Upper lobe of right lung (tissue), 1 donor: ENCODE measurements at regions not wholly inside any gene's neighbourhood (a gene's known extent, or its start where the extent isn't known, plus 50 kb on each side); places are given as distances from the start of the nearest gene placed in this dataset.

Experiments
- ATAC-seq: fragments of 200-7000 bp; cut with Tn5 transposase; one replicate; pipeline ENCODE4 v1.9.1; 2020; ENCODE audit warnings: mild to moderate bottlenecking, moderate library complexity
- DNase-seq: peaks from one replicate; pipeline ENCODE4 v3.0.0-alpha.2; 2020
- H3K27ac ChIP-seq: fragments of 200-600 bp; one replicate; pipeline ENCODE4 v1.8.0; 2022
- H3K27me3 ChIP-seq: fragments of 200-600 bp; one replicate; pipeline ENCODE4 v1.8.0; 2022; ENCODE audit warnings: mild to moderate bottlenecking
- H3K36me3 ChIP-seq: fragments of 200-600 bp; one replicate; pipeline ENCODE4 v1.8.0; 2022
- H3K4me1 ChIP-seq: fragments of 200-600 bp; one replicate; pipeline ENCODE4 v1.8.0; 2022
- H3K4me3 ChIP-seq: fragments of 200-600 bp; one replicate; pipeline ENCODE4 v1.8.0; 2022; ENCODE audit warnings: mild to moderate bottlenecking
- H3K9me3 ChIP-seq: fragments of 200-600 bp; one replicate; pipeline ENCODE4 v1.8.0; 2022
- CTCF ChIP-seq: fragments of 200-600 bp; IDR thresholded peaks from one replicate; pipeline ENCODE4 v1.8.0; 2022; ENCODE audit warnings: antibody characterized with exemption
- intact Hi-C: fragments of 100-400 bp; cut with DNase I; formaldehyde crosslinking; loops from one replicate; pipeline ENCODE4 v1.11.0; 2022
- donor health status: DM: no; HTN: yes; CAD: no; lungs with severe emphysema.

GRCh38 chr15:56812221-56812620, 78.9 kb upstream of the ZNF280D start:
- Histone ChIP-seq H3K27me3 (no peaks in the 10 kb centered on the region), H3K36me3 (no peaks in the 10 kb centered on the region), H3K27ac (no peak overlapping the region), H3K9me3 (no peaks in the 10 kb centered on the region), H3K4me3 (no peak overlapping the region), H3K4me1 (no peaks in the 10 kb centered on the region)
- intact Hi-C loops = no loop called here
- ATAC-seq = no peak
- TF ChIP-seq CTCF = no peak
- no peak for DNase-seq

- no peak overlapping the region for H3K27ac ChIP-seq
- no peak for ATAC-seq
Observed at GRCh38 chr15:56811586-56811985, 78.3 kb upstream of the ZNF280D start.

GRCh38 chr15:56808160-56808559, 74.9 kb upstream of the ZNF280D start:
- no peak for DNase-seq
- no peak for ATAC-seq
- Histone ChIP-seq H3K36me3 (no peaks in the 10 kb centered on the region), H3K4me3 (no peak overlapping the region), H3K4me1 (no peaks in the 10 kb centered on the region), H3K9me3 (no peaks in the 10 kb centered on the region), H3K27ac (no peak overlapping the region), H3K27me3 (no peaks in the 10 kb centered on the region)
- intact Hi-C loops = no loop called here
- TF ChIP-seq CTCF = no peak

More at GRCh38 chr15:56811586-56811985, 78.3 kb upstream of the ZNF280D start:
- H3K4me1 ChIP-seq = no peaks in the 10 kb centered on the region
- H3K4me3 ChIP-seq = no peak overlapping the region
- H3K9me3 ChIP-seq = no peaks in the 10 kb centered on the region
- intact Hi-C loops = no loop called here
- H3K36me3 ChIP-seq = no peaks in the 10 kb centered on the region
- no peak for TF ChIP-seq CTCF
- no peak for DNase-seq
- H3K27me3 ChIP-seq = no peaks in the 10 kb centered on the region

- no peak for TF ChIP-seq CTCF
- DNase-seq = no peak
- intact Hi-C loops = no loop called here
- H3K4me1 ChIP-seq = no peaks in the 10 kb centered on the region
- no peak overlapping the region for H3K4me3 ChIP-seq
- H3K27me3 ChIP-seq = no peaks in the 10 kb centered on the region
- H3K9me3 ChIP-seq = no peaks in the 10 kb centered on the region
- ATAC-seq = no peak
- H3K36me3 ChIP-seq = no peaks in the 10 kb centered on the region
- H3K27ac ChIP-seq = no peak overlapping the region
Observed at GRCh38 chr15:56806148-56806536, 72.8 kb upstream of the ZNF280D start.

- Histone ChIP-seq H3K36me3 (no peaks in the 10 kb centered on the region), H3K27ac (no peak overlapping the region), H3K4me1 (no peaks in the 10 kb centered on the region), H3K9me3 (no peaks in the 10 kb centered on the region), H3K4me3 (no peak overlapping the region), H3K27me3 (no peaks in the 10 kb centered on the region)
- intact Hi-C loops = no loop called here
- ATAC-seq = no peak
- no peak for TF ChIP-seq CTCF
- DNase-seq = no peak
Observed at GRCh38 chr15:56805466-56806147, 72.3 kb upstream of the ZNF280D start.

GRCh38 chr15:56804938-56805337, 71.6 kb upstream of the ZNF280D start:
- H3K27ac ChIP-seq = no peak overlapping the region
- no peaks in the 10 kb centered on the region for H3K9me3 ChIP-seq
- H3K27me3 ChIP-seq = no peaks in the 10 kb centered on the region
- no peak overlapping the region for H3K4me3 ChIP-seq
- TF ChIP-seq CTCF = no peak
- no peaks in the 10 kb centered on the region for H3K4me1 ChIP-seq
- DNase-seq (no peak), ATAC-seq (no peak)
- H3K36me3 ChIP-seq = no peaks in the 10 kb centered on the region
- intact Hi-C loops = no loop called here
